ENCODE measurements at regions not wholly inside any gene's neighbourhood (a gene's known extent, or its start where the extent isn't known, plus 50 kb on each side); places are given as distances from the start of the nearest gene placed in this dataset.

GRCh38 chr15:70602281-70602680, 161.1 kb downstream of the UACA start:
- TF ChIP-seq CTCF (conservative IDR thresholded peaks at IDR 0.05; ENCODE audit: low read depth, low read length) (no peak), EZH2 (IDR thresholded peaks at IDR 0.05; ENCODE audit: borderline replicate concordance, low read depth, low read length, poor library complexity, severe bottlenecking) (no peak)

Data from A673 (cell line).